GM12878 (cell line): ENCODE measurements at regions not wholly inside any gene's neighbourhood (a gene's known extent, or its start where the extent isn't known, plus 50 kb on each side); places are given as distances from the start of the nearest gene placed in this dataset.
"Not testable (repeated sequence)": the region's sequence is repeated elsewhere in the genome, so short reads cannot be mapped to it uniquely, and the experiment has no call there.

ENCODE experiments used
- ATAC-seq: fragments of 200-7000 bp; cut with Tn5 transposase; 3 replicates; pipeline ENCODE4 v1.9.1; 2020; ENCODE audit warnings: mild to moderate bottlenecking, moderate library complexity
- BruUV-seq: library from RNA; stranded (reverse); fragments of 400-500 nt; replicated peaks from 2 replicates; lab custom pipeline; 2021; lab: Mats Ljungman, UMichigan
- CTCF ChIA-PET: fragments of 300-600 bp; sonication (Branson Sonifier 250); formaldehyde crosslinking; extraction: SDS; loops from one replicate; lab custom pipeline; 2021; ENCODE audit warnings: inconsistent platforms; lab: Yijun Ruan, JAX
- POLR2A ChIA-PET: fragments of 350-600 bp; formaldehyde crosslinking; extraction: SDS; loops from one replicate; lab custom pipeline; 2021; ENCODE audit warnings: inconsistent platforms; lab: Charles Lee
- RAD21 ChIA-PET: fragments of 300-600 bp; sonication (Branson Sonifier 250); formaldehyde crosslinking; loops from one replicate; lab custom pipeline; 2023; ENCODE audit warnings: antibody characterized with exemption; ENCODE audit not compliant: unreplicated experiment; lab: Charles Lee
- SMC1A ChIA-PET: fragments of 300-600 bp; sonication (Branson Sonifier 250); formaldehyde crosslinking; loops from one replicate; lab custom pipeline; 2023; ENCODE audit not compliant: unreplicated experiment, uncharacterized antibody; lab: Charles Lee
- DNase-seq: peaks from one replicate; pipeline ENCODE4 v3.0.0-alpha.2; 2011; ENCODE audit warnings: low read depth, low spot score
- FAIRE-seq: peaks from 3 replicates; lab custom pipeline; 2011; peaks lifted over from hg19 to GRCh38; lab: Jason Lieb, UNC
- H2AFZ ChIP-seq: 2 replicates; pipeline ENCODE4 v1.6.0; 2011; ENCODE audit warnings: low read depth, low read length, control low read depth; ENCODE audit not compliant: control insufficient read depth
- H3K27ac ChIP-seq: 2 replicates; pipeline ENCODE4 v1.5.1; 2011; ENCODE audit warnings: control low read depth; ENCODE audit not compliant: control insufficient read depth, insufficient read depth
- H3K27me3 ChIP-seq, 2 experiments: replicated peaks in 1 of 2; 2 replicates each; pipeline versions ENCODE4 v1.6.0 to v1.6.1; 2011; ENCODE audit warnings: low read length in 1 of 2; ENCODE audit not compliant: control insufficient read depth in 2 of 2, insufficient read depth in 2 of 2
- H3K36me3 ChIP-seq, 2 experiments: 2 replicates each; pipeline ENCODE4 v1.5.1; 2011; ENCODE audit warnings: low read length in 1 of 2; ENCODE audit not compliant: control insufficient read depth in 2 of 2, insufficient read depth in 2 of 2
- H3K4me1 ChIP-seq: 2 replicates; pipeline ENCODE4 v1.6.1; 2011; ENCODE audit warnings: mild to moderate bottlenecking, low read length, moderate library complexity, mixed read lengths; ENCODE audit not compliant: control insufficient read depth, insufficient read depth
- H3K4me2 ChIP-seq: 2 replicates; pipeline ENCODE4 v1.6.0; 2011; ENCODE audit warnings: control low read depth; ENCODE audit not compliant: control insufficient read depth, insufficient read depth
- H3K4me3 ChIP-seq: fragments of 200-600 bp; sonication (generic); 2 replicates; pipeline ENCODE4 v1.5.1; 2016
- H3K79me2 ChIP-seq: 2 replicates; pipeline ENCODE4 v1.6.0; 2011; ENCODE audit warnings: low read length; ENCODE audit not compliant: control insufficient read depth, insufficient read depth
- H3K9ac ChIP-seq: 2 replicates; pipeline ENCODE4 v1.8.0; 2011; ENCODE audit warnings: low read length, control low read depth, mixed read lengths; ENCODE audit not compliant: control insufficient read depth, insufficient read depth
- H3K9me3 ChIP-seq: replicated peaks from 3 replicates; pipeline ENCODE4 v1.5.1; 2011; ENCODE audit warnings: mild to moderate bottlenecking, low read length; ENCODE audit not compliant: control insufficient read depth, insufficient read depth
- H4K20me1 ChIP-seq: 2 replicates; pipeline ENCODE4 v1.6.0; 2011; ENCODE audit not compliant: control insufficient read depth, insufficient read depth
- CBX5 ChIP-seq: sonication (generic); IDR thresholded peaks from 2 replicates; pipeline ENCODE4 v1.6.1; 2016; ENCODE audit warnings: low read depth, moderate library complexity, mild to moderate bottlenecking, inconsistent platforms
- CREB1 ChIP-seq: IDR thresholded peaks from 2 replicates; pipeline ENCODE4 v1.6.1; 2012; ENCODE audit warnings: low read depth, mild to moderate bottlenecking, inconsistent platforms
- IRF3 ChIP-seq: fragments of 450-650 bp; IDR thresholded peaks from 2 replicates; pipeline ENCODE4 v1.6.1; 2014; ENCODE audit warnings: mild to moderate bottlenecking
- JUND ChIP-seq: IDR thresholded peaks from 2 replicates; pipeline ENCODE4 v1.6.1; 2012; ENCODE audit warnings: low read depth, mild to moderate bottlenecking, low read length, improper control_type of control experiment, moderate library complexity
- NFYA ChIP-seq: IDR thresholded peaks from 2 replicates; pipeline ENCODE4 v1.6.1; 2011; ENCODE audit warnings: low read depth, mild to moderate bottlenecking, low read length, improper control_type of control experiment, borderline replicate concordance
- NRF1 ChIP-seq: conservative IDR thresholded peaks from 2 replicates; pipeline ENCODE4 v1.6.1; 2011; ENCODE audit warnings: mild to moderate bottlenecking, low read depth, low read length, improper control_type of control experiment
- POLR2A ChIP-seq: IDR thresholded peaks from 2 replicates; pipeline ENCODE4 v1.6.1; 2011; ENCODE audit warnings: low read depth, mild to moderate bottlenecking, low read length
- ZBTB40 ChIP-seq: fragments of 450-650 bp; IDR thresholded peaks from 2 replicates; pipeline ENCODE4 v1.6.1; 2016; ENCODE audit warnings: mild to moderate bottlenecking, moderate library complexity, borderline replicate concordance
- ZNF274 ChIP-seq: IDR thresholded peaks from one replicate; pipeline ENCODE4 v1.8.0; 2011; ENCODE audit not compliant: insufficient read length, insufficient read depth
- WGBS: methylation state at CpG from one replicate; pipeline ENCODE4 v1.1.6; 2016; ENCODE audit warnings: low lambda C conversion rate; ENCODE audit not compliant: insufficient replicate concordance, insufficient coverage; ENCODE audit errors: missing lambda C conversion rate; 5-methylcytosine and 5-hydroxymethylcytosine counted together
- in situ Hi-C: fragments of 300-500 bp; cut with MboI; formaldehyde crosslinking; loops from 9 replicates; pipeline ENCODE4 v1.14.3; 2018; ENCODE audit warnings: mixed read lengths
- intact Hi-C: fragments of 100-400 bp; cut with micrococcal nuclease; formaldehyde crosslinking; loops from one replicate; pipeline ENCODE4 v1.14.2; 2022; ENCODE audit not compliant: unreplicated experiment

- no peak for TF ChIP-seq NRF1
These were observed 211.9 kb upstream of the IRF2BP2 start (continued) for GRCh38 chr1:234821840-234822239.

- ChIA-PET RAD21 (no interaction called here), POLR2A (no interaction called here), CTCF (interaction anchor here (0.7 to 1.2 kb wide), 2 partner anchors 12 to 46 kb away, joined by 3 read pairs; no protein-coding TSS in a partner anchor), SMC1A (interaction anchor here (1.0 to 1.6 kb wide), 2 partner anchors 13 to 18 kb away, joined by 3 to 4 read pairs; no protein-coding TSS in a partner anchor)
- H3K27ac ChIP-seq = no peak overlapping the region
- H3K9me3 ChIP-seq = no peaks in the 10 kb centered on the region
- H3K36me3 ChIP-seq = no peaks in the 10 kb centered on the region
- no peaks in the 10 kb centered on the region for H4K20me1 ChIP-seq
- no TSS peak for BruUV-seq
- H3K27me3 ChIP-seq = no peaks in the 10 kb centered on the region
- intact Hi-C loops = no loop called here
- no peaks in the 10 kb centered on the region for H3K4me1 ChIP-seq
- FAIRE-seq = no peak
- no peak overlapping the region for H3K9ac ChIP-seq
- no peak for DNase-seq
- 5% methylated on average over 1 of the region's 1 CpG for WGBS
- ATAC-seq = no peak
- in situ Hi-C loops = no loop called here
- no peak overlapping the region for H3K4me2 ChIP-seq
- no peaks in the 10 kb centered on the region for H3K79me2 ChIP-seq
- H2AFZ ChIP-seq = no peak overlapping the region
- TF ChIP-seq NFYA (no peak), JUND (no peak), IRF3 (no peak), ZBTB40 (no peak), CREB1 (no peak), CBX5 (no peak), ZNF274 (no peak), POLR2A (no peak)
- no peak overlapping the region for H3K4me3 ChIP-seq
These were observed 210.6 kb upstream of the IRF2BP2 start for GRCh38 chr1:234820597-234820996.

GRCh38 chr1:234819845-234820244 is 209.9 kb upstream of the IRF2BP2 start:
- FAIRE-seq, DNase-seq, H3K4me2 ChIP-seq, POLR2A ChIA-PET, H3K4me3 ChIP-seq, H2AFZ ChIP-seq, H3K36me3 ChIP-seq, H4K20me1 ChIP-seq, H3K9ac ChIP-seq, H3K27ac ChIP-seq, intact Hi-C loops, H3K4me1 ChIP-seq, CTCF ChIA-PET, in situ Hi-C loops, ATAC-seq, H3K9me3 ChIP-seq, RAD21 ChIA-PET, BruUV-seq, H3K79me2 ChIP-seq, SMC1A ChIA-PET, H3K27me3 ChIP-seq: not testable (repeated sequence)
- WGBS = 25% methylated on average over 5 of the region's 7 CpGs
